HuH-7.5 (cell line): ENCODE measurements at regions not wholly inside any gene's neighbourhood (a gene's known extent, or its start where the extent isn't known, plus 50 kb on each side); places are given as distances from the start of the nearest gene placed in this dataset.
"Not testable (repeated sequence)": the region's sequence is repeated elsewhere in the genome, so short reads cannot be mapped to it uniquely, and the experiment has no call there.

Experiments
- DNase-seq: peaks from one replicate; pipeline ENCODE4 v3.0.0; 2011; ENCODE audit warnings: low spot score

DNA sequence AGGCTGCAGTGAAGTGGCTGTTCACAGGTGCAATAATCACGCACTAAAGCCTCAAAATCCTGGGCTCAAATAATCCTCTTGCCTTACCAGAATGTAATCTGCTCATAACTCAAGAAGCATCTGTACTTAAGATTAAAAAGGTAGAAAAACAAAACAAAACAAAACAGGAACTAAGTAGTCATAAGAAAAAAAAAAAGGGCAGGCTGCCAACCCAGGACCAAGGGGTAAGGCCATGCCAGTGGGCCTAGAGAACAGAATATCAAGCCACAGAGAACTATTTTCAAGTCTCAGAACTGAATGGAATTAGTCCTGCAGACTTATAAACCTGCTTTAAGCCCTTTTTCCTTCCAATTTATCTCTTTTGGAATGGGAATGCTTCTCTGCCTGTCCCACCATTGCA is 64.8 kb upstream of the TBC1D3K start:
- no peak for DNase-seq

DNA sequence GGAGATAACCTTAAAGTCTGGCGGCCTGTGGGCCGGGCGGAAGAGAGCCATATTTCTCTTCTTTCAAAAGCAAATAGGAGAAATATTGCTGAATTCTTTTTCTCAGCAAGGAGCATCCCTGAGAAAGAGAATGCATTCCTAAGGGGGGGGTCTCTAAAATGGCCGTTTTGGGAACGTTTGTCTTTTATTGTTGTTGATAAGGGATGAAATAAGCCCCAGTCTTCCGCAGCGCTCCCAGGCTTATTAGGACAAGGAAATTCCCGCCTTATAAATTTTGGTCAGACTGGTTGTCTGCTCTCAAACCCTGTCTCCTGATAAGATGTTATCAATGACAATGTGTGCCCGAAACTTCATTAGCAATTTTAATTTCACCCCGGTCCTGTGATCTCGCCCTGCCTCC is 65.8 kb upstream of the TBC1D3K start:
- not testable (repeated sequence) for DNase-seq

DNA sequence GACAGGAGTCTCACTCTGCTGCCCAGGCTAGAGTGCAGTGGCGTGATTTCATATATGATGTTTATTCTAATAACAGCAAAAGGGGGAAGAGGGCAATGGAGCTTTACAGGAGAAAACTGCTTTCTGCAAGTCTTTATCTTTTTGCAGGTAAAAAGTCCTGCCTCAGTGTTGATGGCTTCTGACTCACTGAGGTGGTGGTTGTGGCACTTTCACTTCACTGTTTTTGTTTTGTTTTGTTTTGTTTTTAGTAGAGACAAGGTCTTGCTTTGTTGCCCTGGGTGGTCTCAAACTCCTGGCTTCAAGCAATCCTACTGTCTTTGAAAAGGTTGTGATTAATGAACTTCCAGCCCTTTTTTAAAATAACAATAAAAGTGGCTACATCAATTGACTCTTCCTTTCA is 68.0 kb upstream of the TBC1D3K start:
- DNase-seq: no peak

DNA sequence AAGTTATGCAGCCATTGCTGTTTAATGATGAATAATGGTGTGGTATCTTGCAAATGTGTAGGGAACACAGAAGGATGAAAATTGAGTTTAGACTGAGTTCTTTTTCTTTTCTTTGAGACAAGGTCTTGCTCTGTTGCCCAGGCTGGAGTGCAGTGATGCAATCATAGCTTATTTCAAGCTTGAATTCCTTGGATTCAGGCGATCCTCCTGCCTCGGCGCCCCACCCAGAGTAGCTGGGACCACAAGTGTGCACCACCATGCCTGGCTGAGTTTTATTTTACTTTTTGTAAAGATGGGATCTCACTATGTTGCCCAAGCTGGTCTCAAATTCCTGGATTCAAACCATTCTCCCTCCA is 74.6 kb upstream of the TBC1D3K start:
- no peak for DNase-seq

DNA sequence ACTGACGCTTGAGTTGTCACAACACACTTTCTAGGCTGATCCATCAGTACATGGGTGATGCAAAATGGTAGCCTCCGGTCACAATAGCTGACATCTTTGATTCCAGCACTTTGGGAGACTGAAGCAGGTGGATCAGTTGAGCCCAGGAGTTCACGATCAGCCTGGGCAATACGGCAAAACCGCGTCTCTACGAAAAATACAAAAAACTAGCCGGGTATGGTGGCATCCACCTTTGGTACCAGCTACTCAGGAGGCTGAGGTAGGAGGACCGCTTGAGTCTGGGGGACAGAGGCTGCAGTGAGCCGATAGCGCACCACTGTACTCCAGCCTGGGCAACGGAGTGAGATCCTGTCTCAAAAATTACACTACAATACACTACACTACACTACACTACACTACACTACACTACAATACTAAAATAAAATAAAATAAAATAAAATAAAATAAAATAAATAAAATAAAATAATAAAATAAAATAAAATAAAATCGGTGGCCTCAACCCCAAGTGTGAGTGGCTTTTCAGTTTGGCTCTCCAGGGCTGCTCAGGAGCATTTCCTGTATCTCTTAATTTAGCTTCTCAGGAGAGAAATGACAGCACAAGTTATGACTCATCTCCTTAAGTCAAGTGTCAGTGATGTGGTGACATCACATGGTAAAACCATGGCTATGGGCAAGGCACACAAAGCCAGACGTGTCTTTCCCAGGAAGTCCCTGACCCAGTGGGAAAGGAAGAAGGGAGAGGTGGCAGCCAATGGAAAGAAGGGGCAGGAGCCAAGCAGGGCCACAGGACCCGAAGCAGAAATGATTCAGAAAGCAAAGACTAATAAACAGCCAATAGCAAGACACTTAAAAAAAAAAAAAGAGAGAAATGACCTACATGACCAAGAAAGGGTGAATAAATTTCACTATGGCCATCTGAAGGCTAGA is 75.3 kb upstream of the TBC1D3K start:
- no peak for DNase-seq

DNA sequence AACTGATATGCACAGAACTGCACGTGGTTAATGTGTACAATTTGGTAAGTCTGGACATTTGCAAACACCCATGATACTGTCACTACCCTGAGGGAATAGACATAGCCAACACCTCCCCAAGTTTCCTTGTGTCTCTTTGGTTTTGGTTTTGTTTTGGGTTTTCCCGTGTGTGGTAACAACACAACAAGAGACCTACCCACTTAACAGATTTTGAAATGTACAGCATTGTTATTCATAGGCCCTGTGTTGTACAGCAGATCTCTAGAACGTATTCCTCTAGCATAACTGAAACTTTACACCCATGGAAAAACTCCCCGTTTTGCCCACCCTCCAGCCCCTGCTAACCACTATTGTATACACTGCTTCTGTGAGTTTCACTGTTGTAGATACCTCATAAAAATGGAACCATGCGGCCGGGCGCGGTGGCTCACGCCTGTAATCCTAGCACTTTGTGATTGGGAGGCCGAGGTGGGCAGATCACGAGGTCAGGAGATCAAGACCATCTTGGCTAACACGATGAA is 76.3 kb upstream of the TBC1D3K start:
- no peak for DNase-seq

DNA sequence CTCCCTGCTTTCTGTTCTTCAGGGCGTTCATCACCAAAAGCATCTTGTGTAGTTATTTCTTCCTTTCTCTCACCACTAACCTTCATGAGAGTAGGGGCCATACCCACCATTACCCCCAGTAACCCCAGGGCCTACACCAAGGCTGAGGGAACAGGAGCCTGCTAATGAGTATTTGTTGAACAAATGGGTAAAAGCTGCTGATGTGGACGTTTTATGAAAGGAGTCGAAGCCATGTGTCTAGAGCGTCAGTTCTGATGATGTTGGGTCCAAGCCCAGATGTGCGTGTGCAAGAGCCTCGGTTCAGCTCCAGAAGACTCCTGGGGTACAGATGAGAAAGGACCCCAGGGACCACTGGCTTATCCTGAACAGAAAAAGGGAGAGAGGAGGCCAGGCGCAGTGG is 77.1 kb upstream of the TBC1D3K start:
- no peak for DNase-seq

DNA sequence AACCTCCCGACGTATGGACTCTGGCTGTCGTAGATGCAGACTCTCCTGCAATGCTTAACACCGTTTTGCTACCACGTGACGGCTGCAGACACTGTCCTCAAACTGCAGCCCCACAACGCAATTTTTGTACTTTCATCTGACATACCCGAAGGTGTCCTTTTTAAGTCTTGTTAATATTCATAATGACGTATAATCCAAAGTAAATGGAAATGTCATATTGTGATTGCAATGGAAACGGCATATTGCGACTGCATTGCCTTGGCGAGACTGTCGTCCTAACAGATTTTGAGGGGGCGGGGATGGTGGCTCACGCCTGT is 79.3 kb upstream of the TBC1D3K start:
- no peak for DNase-seq

DNA sequence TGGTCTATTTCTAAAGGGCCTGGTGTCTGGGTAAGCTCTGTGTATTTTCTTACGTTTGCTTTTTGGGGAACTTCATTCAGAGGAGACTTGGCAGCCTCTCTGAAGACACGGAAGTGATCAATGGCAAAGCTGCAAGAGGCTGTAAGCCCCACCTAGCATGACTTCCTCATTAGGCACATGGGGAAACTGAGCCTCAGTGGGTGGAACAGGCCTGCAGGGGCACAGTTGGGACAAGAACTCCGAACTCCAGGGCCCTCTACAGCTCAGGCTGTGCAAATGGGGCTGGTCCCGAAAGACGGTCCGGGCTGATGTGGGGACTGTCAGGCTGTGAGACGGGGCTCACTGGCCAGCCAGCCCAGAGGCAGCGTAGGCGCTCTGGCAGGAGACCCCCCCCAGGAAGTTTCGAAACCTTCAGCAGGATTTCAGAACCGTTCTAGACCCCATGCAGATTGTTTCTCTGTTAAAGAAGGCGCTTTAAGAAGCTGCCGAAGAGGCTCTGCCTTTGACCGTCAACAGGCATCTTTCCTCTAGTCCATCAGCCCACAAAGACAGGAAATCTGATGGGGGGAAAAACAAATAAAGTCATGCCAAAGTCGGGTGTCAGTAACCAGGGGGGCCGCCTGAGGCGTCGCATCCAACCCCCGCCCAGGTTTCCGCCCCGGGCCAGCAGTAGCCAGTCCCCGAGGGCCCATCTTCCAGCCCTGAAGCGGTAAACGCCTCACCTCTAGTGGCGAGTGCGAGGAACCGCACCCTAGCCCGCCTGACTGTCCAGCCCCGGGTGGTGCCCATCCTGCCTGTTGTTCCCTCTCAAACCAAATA is 79.8 kb upstream of the TBC1D3K start:
- peak; percentile 62 for DNase-seq

DNA sequence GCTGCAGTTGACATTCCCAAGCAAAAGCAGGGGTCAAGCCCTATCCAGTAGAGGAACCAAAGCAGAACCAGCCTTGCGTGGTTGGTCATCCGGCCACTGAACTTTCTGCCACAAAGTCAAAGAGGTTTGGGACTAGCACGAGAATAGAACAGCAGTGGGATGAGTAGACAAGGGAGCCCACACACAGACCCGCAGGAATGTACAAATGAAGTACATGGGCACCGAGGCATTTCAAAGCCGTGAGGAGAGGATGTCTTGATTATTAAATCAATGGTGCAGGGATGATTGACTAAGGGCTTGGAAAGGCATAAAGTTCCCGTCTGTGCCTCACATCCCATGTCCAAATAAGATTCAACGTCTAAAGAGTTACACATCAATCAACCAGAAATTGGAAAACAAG is 81.8 kb upstream of the TBC1D3K start:
- no peak for DNase-seq

DNA sequence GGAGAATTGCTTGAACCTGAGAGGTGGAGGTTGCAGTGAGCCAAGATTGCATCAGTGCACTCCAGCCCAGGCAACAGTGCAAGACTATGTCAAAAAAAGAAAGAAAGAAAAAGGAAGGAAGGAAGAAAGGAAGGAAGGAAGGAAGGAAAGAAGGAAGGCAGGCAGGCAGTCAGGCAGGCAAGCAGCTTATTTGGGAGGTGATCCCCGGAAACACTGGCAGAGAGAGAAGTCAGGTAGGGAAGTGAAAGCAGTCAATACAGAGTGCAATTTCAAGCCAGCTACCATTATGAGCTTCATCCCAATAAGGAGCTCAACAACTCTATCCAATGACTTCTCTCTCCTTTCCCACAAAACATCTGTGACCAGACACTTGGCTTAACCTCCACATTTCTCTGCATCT is 83.0 kb upstream of the TBC1D3K start:
- no peak for DNase-seq

DNA sequence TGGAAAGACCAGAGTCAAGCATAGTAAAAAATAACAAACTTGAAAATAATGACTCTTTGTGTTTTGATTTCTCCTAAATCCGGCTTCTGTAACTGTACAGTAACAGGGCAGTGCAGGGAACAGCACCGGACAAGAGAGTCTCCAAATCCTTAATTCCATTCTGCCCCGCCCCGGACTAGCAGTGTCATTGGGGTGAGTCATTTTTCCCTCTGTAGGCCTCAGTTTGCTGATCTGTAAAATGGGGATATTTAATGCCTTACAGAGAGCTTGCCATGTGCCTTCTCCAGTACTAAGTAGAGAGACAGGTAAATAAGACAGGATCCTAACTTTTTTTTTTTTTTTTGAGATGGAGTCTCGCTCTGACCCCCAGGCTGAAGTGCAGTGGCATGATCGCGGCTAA is 83.6 kb upstream of the TBC1D3K start:
- no peak for DNase-seq

DNA sequence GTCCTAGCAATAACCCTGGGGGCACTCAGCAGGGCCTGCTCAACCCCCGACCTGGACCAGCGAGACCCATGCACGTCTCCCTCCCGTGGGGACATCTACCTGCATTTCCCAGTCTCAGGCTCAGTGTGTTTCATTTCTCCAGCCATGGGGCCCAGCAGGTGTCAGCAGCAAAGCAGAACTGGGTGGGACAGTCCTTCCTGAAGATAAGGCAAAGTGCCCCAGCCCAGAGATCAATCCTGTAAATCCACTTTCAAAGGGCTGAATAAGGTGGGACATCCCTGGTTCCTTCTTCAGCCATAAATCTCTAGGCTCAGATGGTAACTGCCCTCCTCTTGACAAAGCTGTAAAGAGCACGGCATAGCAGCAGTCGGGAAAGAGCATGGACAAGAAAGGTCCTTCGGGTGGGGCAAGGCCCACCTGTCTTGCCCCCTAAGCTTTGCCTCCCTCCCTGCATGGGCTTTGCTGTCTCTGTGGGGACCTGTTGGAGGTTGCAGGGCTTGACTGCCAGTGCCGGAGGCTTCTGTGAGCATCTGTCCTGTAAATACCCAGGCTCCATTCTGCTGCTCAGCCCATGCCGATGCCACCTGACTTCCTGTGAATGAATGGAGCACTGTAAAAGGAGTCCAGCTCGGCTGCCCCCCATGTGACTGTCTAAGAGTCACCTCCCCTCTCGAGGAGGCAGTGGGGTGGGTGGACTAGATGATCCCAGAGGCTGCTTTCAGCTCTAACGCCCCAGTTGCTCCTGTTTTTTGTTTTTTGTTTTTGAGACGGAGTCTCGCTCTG is 84.8 kb upstream of the TBC1D3K start:
- DNase-seq: no peak

DNA sequence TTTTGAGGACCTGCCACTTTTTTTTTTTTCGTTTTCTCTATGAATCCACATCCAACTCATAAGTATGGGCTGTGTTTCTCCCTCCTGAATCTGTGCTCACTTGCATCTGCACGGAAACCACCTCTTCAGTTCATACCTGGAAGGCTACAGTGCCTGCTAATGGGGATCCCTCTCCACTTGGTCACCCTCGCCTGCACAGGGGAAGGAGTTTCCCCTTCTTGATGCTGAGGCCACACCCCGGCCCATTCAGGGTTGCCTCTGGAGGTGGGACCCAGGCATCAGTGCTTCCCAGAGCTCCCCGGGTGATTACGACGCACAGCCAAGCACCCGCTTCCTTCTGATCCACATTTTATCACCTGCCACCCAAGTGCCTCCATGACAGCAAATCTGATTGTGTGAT is 85.9 kb upstream of the TBC1D3K start:
- DNase-seq: no peak

DNA sequence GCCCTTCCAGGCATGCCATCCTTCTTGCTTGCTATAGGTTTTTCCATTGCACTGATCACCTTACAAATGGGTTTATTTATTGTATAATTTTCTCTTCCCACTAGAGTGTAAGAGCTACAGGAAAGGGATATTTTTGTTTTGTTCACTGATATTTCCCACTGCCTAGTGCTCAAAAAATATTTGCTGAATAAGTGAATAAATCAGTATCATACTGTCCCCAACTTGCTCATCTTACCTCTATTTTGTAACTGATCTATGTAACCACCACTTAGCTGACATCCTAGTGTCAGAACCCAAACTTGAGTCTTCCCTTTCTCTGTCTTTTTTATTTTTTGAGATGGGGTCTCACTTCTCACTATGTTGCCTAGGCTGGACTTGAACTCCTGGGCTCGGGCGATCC is 87.6 kb upstream of the TBC1D3K start:
- DNase-seq: no peak

DNA sequence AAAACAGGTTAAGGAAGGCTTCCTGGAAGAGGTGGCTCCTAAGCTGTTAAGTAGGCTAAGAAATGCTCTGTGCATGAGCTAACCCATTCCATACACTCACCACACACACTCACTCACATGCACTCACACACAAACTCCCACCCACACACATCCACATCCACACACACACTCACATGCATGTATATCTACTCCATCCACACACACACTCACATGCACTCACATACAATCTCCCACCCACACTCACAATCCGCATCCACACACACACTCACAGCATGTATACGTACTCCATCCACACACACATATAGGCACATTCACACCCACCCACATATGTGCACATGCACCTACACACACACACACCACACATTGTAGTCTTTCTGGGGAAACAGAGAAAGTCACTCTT is 89.3 kb upstream of the HNF1B start:
- no peak for DNase-seq

DNA sequence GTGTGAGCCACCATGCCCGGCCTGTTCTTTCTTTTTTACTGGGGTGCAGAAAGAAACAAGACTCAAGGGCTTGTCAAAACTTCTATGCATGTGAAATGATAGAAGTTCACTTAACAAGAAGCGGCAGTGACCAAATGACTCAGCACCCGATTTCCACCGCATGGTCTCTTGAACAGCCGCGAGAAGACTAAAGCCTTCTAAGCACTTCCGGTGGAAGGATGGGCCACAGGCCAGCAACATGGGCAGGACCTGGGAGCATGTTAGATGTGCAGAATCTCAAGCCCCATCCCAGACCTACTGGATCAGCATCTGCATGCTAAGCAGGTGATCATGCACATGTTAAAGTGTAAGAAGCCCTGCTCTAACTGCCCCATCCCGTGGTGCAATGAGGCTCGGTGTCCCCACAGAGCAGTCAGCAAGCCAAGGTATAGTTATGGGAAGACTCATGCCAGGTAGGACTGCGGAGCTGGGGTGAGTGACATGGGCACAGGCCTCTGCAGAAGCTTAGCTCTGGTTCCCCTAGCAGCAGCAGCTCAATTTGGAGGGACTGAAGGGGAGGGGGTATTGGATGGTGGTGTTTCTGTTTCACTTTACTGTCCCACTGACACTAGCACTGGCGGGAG is 88.5 kb upstream of the HNF1B start:
- no peak for DNase-seq

DNA sequence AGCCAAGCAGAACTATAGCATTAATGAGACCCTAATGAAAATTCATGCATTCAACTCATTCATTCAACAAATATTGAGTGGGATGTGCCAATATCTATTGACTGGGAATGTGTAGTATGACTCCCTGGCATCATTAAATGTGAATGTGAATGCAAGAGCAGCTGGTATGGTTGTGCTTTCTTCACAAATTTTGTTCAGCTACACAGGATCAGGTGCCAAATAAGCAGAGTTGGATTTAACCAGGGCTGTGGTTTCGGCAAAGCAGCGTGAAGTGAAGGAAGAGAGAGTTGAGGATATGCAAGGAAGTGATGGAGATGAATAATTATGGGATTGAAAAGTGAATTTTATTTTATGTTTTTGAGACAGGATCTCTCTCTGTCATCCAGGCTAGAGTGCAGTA is 87.1 kb upstream of the HNF1B start:
- no peak for DNase-seq

DNA sequence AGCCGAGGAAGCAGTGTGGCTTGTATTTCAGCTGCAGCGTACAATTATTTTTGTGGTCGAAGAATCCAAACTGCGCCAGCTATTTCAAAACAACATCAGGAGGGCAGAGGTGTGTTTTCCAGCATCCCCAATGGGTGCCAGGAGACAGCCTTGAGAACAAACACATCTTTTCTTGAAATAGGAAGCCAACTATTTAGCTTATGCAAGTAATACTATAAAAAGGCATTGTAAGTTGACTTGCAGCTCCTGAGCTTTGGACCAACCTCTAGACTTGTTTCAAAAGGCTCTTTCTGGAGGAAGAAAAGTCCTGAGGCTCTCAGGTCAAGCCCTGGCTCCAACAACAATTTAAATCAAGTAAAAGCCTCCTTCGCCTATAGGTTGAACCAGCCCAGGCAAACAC is 86.6 kb upstream of the HNF1B start:
- no peak for DNase-seq

DNA sequence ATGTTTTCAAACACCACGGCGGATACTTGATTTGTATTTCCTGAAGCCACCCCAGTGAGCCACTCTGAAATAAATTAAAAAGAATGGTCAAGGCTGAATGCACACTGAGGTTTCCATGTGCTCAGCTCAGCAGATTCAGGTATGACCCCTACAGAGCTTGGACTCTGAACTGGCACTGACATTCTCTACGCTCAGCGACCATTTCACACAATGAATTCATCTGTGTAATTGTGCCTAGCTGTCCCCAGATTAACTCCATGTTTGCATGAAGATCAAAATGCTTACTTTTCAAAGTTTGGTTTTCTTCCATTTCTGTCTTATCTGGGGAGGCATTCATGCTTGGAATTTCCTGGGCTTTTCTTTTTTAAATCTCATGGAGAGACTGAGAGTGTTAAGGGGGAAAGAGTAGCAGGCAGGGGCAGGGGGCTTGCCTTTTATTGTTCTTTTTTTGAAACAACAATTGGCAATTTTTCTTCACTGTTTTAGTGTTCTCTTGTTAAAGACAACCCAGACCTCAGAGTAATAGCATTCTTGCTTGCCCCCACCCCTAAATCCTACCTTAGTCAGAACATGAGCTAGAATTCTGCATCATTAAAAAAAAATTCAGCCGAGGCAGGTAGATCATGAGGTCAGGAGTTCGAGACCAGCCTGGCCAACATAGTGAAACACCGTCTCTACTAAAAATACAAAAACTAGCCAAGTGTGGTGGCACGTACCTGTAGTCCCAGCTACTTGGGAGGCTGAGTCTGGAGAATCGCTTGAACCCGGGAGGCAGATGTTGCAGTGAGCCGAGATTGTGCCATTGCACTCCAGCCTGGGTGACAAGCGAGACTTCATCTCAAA is 85.5 kb upstream of the HNF1B start:
- peak; percentile 26 for DNase-seq

DNA sequence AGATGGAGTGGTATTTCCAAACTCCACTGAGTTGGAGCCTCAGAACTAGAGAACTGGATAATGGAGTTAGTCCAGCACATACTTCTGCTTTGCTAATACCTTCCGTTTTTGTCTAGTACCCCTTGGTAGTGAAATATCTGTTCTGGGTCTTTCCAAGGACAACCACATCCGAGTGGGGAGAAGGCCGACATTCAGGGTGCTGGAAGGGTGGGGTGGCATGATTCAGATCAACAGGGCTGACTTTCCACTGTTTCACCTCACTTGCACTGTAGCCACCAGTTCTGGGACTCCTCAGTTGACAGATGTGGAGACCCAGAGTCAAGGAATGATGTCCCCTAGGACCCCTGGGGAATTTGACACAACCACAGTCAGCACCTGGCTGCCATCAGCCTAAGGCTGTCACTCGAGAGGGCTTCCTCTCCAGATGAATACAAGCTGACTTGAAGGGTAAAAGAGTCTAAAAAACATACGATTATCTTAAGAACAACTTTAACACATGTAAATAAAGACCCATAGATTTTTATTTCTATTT is 84.8 kb upstream of the HNF1B start:
- DNase-seq: no peak
